Astrocyte (in vitro differentiated cells and primary cell): ENCODE measurements at regions not wholly inside any gene's neighbourhood (a gene's known extent, or its start where the extent isn't known, plus 50 kb on each side); places are given as distances from the start of the nearest gene placed in this dataset.

Source experiments
- EZH2 ChIP-seq: IDR thresholded peaks from 2 replicates; pipeline ENCODE4 v1.6.1; 2012; ENCODE audit warnings: mild to moderate bottlenecking, low read length, inconsistent platforms; ENCODE audit not compliant: insufficient read depth
- TF ChIP-seq, protein P1 (sequence below): IDR thresholded peaks from 2 replicates; pipeline ENCODE4 v1.5.1; 2011; ENCODE audit warnings: low read depth, mild to moderate bottlenecking, inconsistent platforms, low read length, moderate library complexity; ENCODE audit not compliant: insufficient read depth

DNA sequence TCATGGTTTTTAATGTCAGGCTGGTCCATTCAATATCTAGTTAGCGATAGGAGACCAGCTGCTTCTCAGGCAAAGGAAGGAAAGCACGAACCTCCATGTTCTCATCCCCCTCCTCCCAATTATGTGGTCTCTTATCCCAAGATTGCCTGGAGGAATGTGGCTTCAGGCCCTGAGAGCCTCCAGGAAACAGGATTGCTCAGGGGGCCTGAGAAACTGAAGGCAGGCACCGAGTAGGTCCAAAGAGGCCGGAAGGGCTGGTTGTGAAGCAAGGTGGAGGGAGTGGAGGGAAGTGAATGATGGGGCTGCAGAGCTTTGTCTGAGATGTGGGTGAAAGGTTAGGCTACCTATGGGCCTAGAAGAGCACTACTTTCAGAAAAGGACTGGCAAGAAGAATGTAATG, 188.2 kb upstream of the DDHD1 start:
- TF ChIP-seq, protein P1, sequence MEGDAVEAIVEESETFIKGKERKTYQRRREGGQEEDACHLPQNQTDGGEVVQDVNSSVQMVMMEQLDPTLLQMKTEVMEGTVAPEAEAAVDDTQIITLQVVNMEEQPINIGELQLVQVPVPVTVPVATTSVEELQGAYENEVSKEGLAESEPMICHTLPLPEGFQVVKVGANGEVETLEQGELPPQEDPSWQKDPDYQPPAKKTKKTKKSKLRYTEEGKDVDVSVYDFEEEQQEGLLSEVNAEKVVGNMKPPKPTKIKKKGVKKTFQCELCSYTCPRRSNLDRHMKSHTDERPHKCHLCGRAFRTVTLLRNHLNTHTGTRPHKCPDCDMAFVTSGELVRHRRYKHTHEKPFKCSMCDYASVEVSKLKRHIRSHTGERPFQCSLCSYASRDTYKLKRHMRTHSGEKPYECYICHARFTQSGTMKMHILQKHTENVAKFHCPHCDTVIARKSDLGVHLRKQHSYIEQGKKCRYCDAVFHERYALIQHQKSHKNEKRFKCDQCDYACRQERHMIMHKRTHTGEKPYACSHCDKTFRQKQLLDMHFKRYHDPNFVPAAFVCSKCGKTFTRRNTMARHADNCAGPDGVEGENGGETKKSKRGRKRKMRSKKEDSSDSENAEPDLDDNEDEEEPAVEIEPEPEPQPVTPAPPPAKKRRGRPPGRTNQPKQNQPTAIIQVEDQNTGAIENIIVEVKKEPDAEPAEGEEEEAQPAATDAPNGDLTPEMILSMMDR = no peak
- TF ChIP-seq EZH2 = no peak
